D341Med (cell line): ENCODE measurements at regions not wholly inside any gene's neighbourhood (a gene's known extent, or its start where the extent isn't known, plus 50 kb on each side); places are given as distances from the start of the nearest gene placed in this dataset.
"Not testable (repeated sequence)": the region's sequence is repeated elsewhere in the genome, so short reads cannot be mapped to it uniquely, and the experiment has no call there.

Source experiments
- DNase-seq: peaks from one replicate; pipeline ENCODE4 v3.0.0; 2012; ENCODE audit warnings: low spot score

- no peak for DNase-seq
Observed at GRCh38 chr4:117691572-117692351, 342.5 kb upstream of the NDST3 start.

- no peak for DNase-seq
Observed at GRCh38 chr4:117692538-117692937, 341.7 kb upstream of the NDST3 start.

- no peak for DNase-seq
Observed at GRCh38 chr4:117699595-117699994, 334.7 kb upstream of the NDST3 start.

- peak; percentile 39 for DNase-seq
Observed at GRCh38 chr4:117700111-117700892, 334.0 kb upstream of the NDST3 start.

GRCh38 chr4:117702353-117702752 is 331.9 kb upstream of the NDST3 start:
- no peak for DNase-seq

GRCh38 chr4:117704721-117705120 is 329.6 kb upstream of the NDST3 start:
- no peak for DNase-seq

GRCh38 chr4:117740736-117741135 is 293.6 kb upstream of the NDST3 start:
- DNase-seq = no peak

GRCh38 chr4:117745379-117745778 is 288.9 kb upstream of the NDST3 start:
- DNase-seq = not testable (repeated sequence)

GRCh38 chr4:117755438-117755837 is 278.8 kb upstream of the NDST3 start:
- no peak for DNase-seq

GRCh38 chr4:117768610-117769009 is 265.7 kb upstream of the NDST3 start:
- no peak for DNase-seq

GRCh38 chr4:117770269-117771102 is 263.8 kb upstream of the NDST3 start:
- DNase-seq = no peak

- DNase-seq = no peak
Observed at GRCh38 chr4:117771647-117772337, 262.5 kb upstream of the NDST3 start.

- DNase-seq = no peak
Observed at GRCh38 chr4:117773064-117773936, 261.0 kb upstream of the NDST3 start.

GRCh38 chr4:117777721-117778120 is 256.6 kb upstream of the NDST3 start:
- no peak for DNase-seq

GRCh38 chr4:117783716-117784115 is 250.6 kb upstream of the NDST3 start:
- no peak for DNase-seq

GRCh38 chr4:117784266-117784665 is 250.0 kb upstream of the NDST3 start:
- no peak for DNase-seq

GRCh38 chr4:117786566-117786965 is 247.7 kb upstream of the NDST3 start:
- no peak for DNase-seq

- DNase-seq = no peak
Observed at GRCh38 chr4:117793845-117794480, 240.3 kb upstream of the NDST3 start.

GRCh38 chr4:117796677-117797076 is 237.6 kb upstream of the NDST3 start:
- no peak for DNase-seq

- no peak for DNase-seq
Observed at GRCh38 chr4:117800636-117801035, 233.7 kb upstream of the NDST3 start.
